HG03442 (cell line): ENCODE measurements at regions not wholly inside any gene's neighbourhood (a gene's known extent, or its start where the extent isn't known, plus 50 kb on each side); places are given as distances from the start of the nearest gene placed in this dataset.

Experiments
- ATAC-seq: cut with Tn5 transposase; IDR thresholded peaks from one replicate; pipeline ENCODE4 v1.9.1; 2021; ENCODE audit warnings: mild to moderate bottlenecking, moderate library complexity; ENCODE audit not compliant: unreplicated experiment

GRCh38 chr7:106166651-106167342 is 54.7 kb upstream of the SYPL1 start:
- no peak for ATAC-seq

DNA sequence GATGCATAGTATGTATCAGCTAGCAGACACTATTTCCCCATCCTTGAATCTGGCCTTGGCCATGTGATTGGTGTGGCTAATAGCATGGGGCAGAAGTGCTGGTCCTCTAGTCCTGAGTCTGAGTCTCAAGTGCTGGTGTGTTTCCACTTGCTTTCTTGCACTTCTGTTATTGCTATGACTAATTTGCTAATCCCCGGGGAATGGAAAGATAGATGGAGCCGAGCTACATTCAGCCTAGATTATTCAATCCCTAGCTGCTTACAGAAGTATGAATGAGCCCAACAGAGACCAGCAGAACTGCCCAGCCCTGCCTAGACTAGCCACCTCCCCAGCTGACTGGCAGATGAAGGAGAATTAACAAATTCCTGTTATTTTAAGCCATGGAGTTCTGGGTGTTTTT is 53.2 kb upstream of the SYPL1 start:
- no peak for ATAC-seq

DNA sequence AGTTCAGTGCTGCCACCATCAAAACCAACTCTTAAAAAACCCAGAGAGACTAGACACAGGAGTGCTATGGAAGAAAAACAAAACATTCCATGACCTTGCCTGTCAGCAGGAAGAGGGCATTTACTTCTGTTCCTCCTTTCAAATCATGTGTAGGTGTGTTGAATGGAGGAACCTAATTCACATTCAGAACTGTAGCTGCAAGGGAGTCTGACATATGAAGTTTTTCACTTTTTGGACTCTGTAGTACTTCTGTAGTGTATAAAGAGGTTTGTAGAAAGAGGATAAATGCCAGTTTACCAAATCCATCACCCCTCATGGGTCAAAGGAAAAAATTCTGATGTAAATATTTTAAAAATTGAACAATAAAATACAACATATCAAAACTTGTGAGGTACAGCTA is 51.1 kb upstream of the SYPL1 start:
- no peak for ATAC-seq
